PC-3 (cell line): ENCODE measurements at regions not wholly inside any gene's neighbourhood (a gene's known extent, or its start where the extent isn't known, plus 50 kb on each side); places are given as distances from the start of the nearest gene placed in this dataset.

Experiments used
- CTCF ChIP-seq: fragments of 300-600 bp; sonication (generic); conservative IDR thresholded peaks from 2 replicates; pipeline ENCODE4 v1.5.1; 2017; ENCODE audit warnings: antibody characterized with exemption, low read depth, mild to moderate bottlenecking, low read length
- EZH2 ChIP-seq: fragments of 300-600 bp; sonication (generic); IDR thresholded peaks from one replicate; pipeline ENCODE4 v1.6.1; 2017; ENCODE audit warnings: antibody characterized with exemption, mild to moderate bottlenecking, low read length; ENCODE audit not compliant: unreplicated experiment
- EZH2phosphoT487 ChIP-seq: fragments of 300-600 bp; sonication (generic); IDR thresholded peaks from 2 replicates; pipeline ENCODE4 v1.6.1; 2018; ENCODE audit warnings: mild to moderate bottlenecking, antibody characterized with exemption, low read length, borderline replicate concordance

GRCh38 chr14:34098985-34099349, 148.1 kb upstream of the EGLN3 start:
- TF ChIP-seq CTCF (peak; percentile 6; the same call in 1 of the 2 replicates), EZH2 (no peak), EZH2phosphoT487 (no peak)
